ENCODE measurements at regions not wholly inside any gene's neighbourhood (a gene's known extent, or its start where the extent isn't known, plus 50 kb on each side); places are given as distances from the start of the nearest gene placed in this dataset.

DNA sequence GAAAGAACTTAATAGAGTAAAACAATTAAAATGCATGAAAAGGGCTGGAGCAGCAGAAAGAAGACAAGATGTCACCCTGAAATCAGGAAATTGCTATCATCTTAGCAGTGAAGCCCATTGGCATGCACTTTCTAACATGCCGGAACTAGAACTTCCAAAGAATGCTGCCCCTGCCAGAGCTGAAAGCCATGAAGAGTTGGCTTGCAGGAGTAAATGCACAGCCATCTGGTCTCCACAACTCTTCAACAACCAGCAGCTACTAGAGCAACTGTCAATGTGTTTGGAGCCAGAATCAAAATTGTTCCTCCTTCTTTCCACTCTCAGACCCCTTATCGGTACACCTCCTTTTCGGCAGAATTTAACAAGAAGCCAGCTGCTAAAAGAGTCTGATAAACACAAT is 414.1 kb downstream of the KCNH5 start:
- TF ChIP-seq ZNF274 (IDR thresholded peaks at IDR 0.05; ENCODE audit: low read depth, low read length): no peak
- no peak overlapping the region for H3K4me3 ChIP-seq (ENCODE audit: low read length)

DNA sequence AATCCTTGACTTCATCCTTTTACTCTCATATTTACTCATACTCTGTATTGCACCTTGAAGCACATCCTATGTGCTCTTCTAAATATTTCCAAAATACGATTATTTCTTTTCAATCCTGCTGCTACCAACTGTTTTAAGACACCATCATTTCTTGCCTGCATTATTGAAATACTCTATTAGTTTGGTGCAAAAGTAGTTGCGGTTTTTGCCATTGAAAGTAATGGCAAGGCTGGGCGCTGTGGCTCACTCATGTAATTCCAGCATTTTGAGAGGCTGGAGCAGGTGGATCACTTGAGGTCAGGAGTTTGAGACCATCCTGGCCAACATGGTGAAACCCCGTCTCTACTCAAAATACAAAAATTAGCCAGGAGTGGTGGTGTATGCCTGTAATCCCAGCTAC is 412.5 kb downstream of the KCNH5 start:
- H3K4me3 ChIP-seq (ENCODE audit: low read length): no peak overlapping the region
- no peak for TF ChIP-seq ZNF274 (IDR thresholded peaks at IDR 0.05; ENCODE audit: low read depth, low read length)

DNA sequence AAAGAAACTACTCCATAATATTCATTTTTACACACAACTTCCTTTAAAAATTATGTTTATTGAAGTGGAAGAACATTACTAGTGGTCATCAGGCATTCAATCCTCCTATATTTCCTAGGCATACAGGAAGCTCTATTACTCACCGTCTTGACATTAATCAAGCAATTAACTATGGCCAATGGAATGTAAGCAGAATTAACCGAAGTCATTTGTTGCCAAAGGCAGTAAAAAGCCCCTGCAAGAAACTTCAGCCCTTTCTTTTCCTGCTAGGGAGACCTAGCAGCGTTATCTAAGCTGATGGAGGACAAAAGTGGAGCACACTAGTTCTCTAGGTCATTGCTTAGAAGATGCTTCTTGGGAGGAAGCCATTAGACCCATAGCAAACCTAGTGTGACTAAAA is 399.6 kb downstream of the KCNH5 start:
- H3K4me3 ChIP-seq (ENCODE audit: low read length): no peak overlapping the region
- TF ChIP-seq ZNF274 (IDR thresholded peaks at IDR 0.05; ENCODE audit: low read depth, low read length): no peak

Data from GM08714 (cell line).